Uterus (tissue), 2 donors: ENCODE measurements at regions not wholly inside any gene's neighbourhood (a gene's known extent, or its start where the extent isn't known, plus 50 kb on each side); places are given as distances from the start of the nearest gene placed in this dataset.
"Not testable (repeated sequence)": the region's sequence is repeated elsewhere in the genome, so short reads cannot be mapped to it uniquely, and the experiment has no call there.

Experiments used
- POLR2A ChIP-seq, 2 donors: fragments of 450-650 bp; IDR thresholded peaks; one replicate each; pipeline ENCODE4 v1.6.1; 2016; ENCODE audit warnings: antibody characterized with exemption in 2 of 2, mild to moderate bottlenecking in 1 of 2, moderate library complexity in 1 of 2
- TF ChIP-seq, protein P1 (sequence below), 4 experiments: fragments of 200-600 bp in 2 of 4; fragments of 450-650 bp in 2 of 4; sonication (generic) in 2 of 4; IDR thresholded peaks; one replicate each; pipeline ENCODE4 v1.5.1; 2016 to 2019; ENCODE audit warnings: antibody characterized with exemption in 4 of 4, mild to moderate bottlenecking in 2 of 4, moderate library complexity in 1 of 4

DNA sequence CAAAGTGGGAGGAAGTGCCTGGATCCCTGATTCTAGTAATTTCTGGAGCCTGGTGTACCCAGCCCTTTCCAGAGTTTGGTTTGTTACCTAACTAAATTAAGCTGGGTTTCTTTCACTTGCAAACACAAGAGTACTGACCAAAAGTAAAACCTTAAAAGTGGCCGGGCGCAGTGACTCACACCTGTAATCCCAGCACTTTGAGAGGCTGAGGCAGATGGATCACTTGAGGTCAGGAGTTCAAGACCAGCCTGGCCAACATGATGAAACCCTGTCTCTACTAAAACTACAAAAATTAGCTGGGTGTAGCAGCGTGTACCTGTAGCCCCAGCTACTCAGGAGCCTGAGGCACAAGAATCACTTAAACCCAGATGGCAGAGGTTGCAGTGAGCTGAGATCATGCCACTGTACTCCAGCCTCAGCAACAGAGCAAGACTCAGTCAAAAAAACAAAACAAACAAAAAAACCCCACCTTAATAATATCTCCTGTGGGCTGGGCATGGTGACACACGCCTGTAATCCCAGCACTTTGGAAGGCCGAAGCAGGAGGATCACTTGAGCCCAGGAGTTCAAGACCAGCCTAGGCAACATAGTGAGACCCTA lies 78.0 kb upstream of the BLID start:
- not testable (repeated sequence) for TF ChIP-seq POLR2A (IDR thresholded peaks at IDR 0.05)
- TF ChIP-seq, protein P1, sequence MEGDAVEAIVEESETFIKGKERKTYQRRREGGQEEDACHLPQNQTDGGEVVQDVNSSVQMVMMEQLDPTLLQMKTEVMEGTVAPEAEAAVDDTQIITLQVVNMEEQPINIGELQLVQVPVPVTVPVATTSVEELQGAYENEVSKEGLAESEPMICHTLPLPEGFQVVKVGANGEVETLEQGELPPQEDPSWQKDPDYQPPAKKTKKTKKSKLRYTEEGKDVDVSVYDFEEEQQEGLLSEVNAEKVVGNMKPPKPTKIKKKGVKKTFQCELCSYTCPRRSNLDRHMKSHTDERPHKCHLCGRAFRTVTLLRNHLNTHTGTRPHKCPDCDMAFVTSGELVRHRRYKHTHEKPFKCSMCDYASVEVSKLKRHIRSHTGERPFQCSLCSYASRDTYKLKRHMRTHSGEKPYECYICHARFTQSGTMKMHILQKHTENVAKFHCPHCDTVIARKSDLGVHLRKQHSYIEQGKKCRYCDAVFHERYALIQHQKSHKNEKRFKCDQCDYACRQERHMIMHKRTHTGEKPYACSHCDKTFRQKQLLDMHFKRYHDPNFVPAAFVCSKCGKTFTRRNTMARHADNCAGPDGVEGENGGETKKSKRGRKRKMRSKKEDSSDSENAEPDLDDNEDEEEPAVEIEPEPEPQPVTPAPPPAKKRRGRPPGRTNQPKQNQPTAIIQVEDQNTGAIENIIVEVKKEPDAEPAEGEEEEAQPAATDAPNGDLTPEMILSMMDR (IDR thresholded peaks at IDR 0.05): not testable (repeated sequence)
